Panc1 (cell line): ENCODE measurements at regions not wholly inside any gene's neighbourhood (a gene's known extent, or its start where the extent isn't known, plus 50 kb on each side); places are given as distances from the start of the nearest gene placed in this dataset.

Experiments
- POLR2AphosphoS5 ChIP-seq: IDR thresholded peaks from 2 replicates; pipeline ENCODE4 v1.6.1; 2012; ENCODE audit warnings: mild to moderate bottlenecking, low read depth, low read length, moderate library complexity
- TF ChIP-seq, protein P1 (sequence below): fragments of 450-650 bp; IDR thresholded peaks from 2 replicates; pipeline ENCODE4 v1.5.1; 2017; ENCODE audit warnings: mild to moderate bottlenecking

DNA sequence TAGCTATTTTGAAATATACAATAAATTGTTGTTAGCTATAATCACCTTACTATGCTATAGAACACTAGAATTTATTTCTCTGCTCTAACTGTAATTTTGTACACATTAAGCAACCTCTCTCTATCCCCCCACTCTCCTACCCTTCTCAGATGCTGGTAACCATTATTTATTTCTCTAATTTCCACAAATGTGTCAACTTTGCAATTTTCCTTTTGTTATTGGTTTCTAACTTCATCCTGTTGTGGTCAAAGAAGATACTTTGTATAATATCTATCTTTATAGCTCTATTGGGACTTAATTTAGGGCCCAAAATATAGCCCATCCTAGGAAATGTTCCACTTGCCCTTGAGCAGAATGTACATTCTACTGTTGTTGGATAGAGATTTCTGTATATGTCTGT is 229.3 kb downstream of the SATB1 start:
- TF ChIP-seq, protein P1, sequence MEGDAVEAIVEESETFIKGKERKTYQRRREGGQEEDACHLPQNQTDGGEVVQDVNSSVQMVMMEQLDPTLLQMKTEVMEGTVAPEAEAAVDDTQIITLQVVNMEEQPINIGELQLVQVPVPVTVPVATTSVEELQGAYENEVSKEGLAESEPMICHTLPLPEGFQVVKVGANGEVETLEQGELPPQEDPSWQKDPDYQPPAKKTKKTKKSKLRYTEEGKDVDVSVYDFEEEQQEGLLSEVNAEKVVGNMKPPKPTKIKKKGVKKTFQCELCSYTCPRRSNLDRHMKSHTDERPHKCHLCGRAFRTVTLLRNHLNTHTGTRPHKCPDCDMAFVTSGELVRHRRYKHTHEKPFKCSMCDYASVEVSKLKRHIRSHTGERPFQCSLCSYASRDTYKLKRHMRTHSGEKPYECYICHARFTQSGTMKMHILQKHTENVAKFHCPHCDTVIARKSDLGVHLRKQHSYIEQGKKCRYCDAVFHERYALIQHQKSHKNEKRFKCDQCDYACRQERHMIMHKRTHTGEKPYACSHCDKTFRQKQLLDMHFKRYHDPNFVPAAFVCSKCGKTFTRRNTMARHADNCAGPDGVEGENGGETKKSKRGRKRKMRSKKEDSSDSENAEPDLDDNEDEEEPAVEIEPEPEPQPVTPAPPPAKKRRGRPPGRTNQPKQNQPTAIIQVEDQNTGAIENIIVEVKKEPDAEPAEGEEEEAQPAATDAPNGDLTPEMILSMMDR = no peak
- TF ChIP-seq POLR2AphosphoS5 = no peak
